ENCODE measurements at regions not wholly inside any gene's neighbourhood (a gene's known extent, or its start where the extent isn't known, plus 50 kb on each side); places are given as distances from the start of the nearest gene placed in this dataset.

- peak; percentile 18 for DNase-seq
Measured at GRCh38 chr6:105990151-105990550, 96.0 kb upstream of the PRDM1 start.

GRCh38 chr6:105988812-105989577 lies 97.1 kb upstream of the PRDM1 start:
- peak; percentile 76 for DNase-seq

- no peak for DNase-seq
Measured at GRCh38 chr6:105988321-105988720, 97.8 kb upstream of the PRDM1 start.

GRCh38 chr6:105987516-105987915 lies 98.6 kb upstream of the PRDM1 start:
- no peak for DNase-seq

- DNase-seq, result no peak
Measured at GRCh38 chr6:105986998-105987397, 99.1 kb upstream of the PRDM1 start.

- DNase-seq, result no peak
Measured at GRCh38 chr6:105985816-105986632, 100.1 kb upstream of the PRDM1 start.

GRCh38 chr6:105985098-105985815 lies 100.9 kb upstream of the PRDM1 start:
- no peak for DNase-seq

- no peak for DNase-seq
Measured at GRCh38 chr6:105983763-105984162, 102.4 kb upstream of the PRDM1 start.

- peak; percentile 53 for DNase-seq
Measured at GRCh38 chr6:105982761-105983540, 103.2 kb upstream of the PRDM1 start.

- no peak for DNase-seq
Measured at GRCh38 chr6:105981888-105982358, 104.2 kb upstream of the PRDM1 start.

GRCh38 chr6:105981002-105981887 lies 104.9 kb upstream of the PRDM1 start:
- no peak for DNase-seq

- DNase-seq, result no peak
Measured at GRCh38 chr6:105978974-105979373, 107.2 kb upstream of the PRDM1 start.

- DNase-seq, result no peak
Measured at GRCh38 chr6:105977934-105978504, 108.1 kb upstream of the PRDM1 start.

GRCh38 chr6:105974986-105975385 lies 111.2 kb upstream of the PRDM1 start:
- DNase-seq, result no peak

- DNase-seq, result no peak
Measured at GRCh38 chr6:105972440-105972839, 113.7 kb upstream of the PRDM1 start.

- DNase-seq, result no peak
Measured at GRCh38 chr6:105968603-105969333, 117.4 kb upstream of the PRDM1 start.

- DNase-seq, result no peak
Measured at GRCh38 chr6:105967917-105968602, 118.1 kb upstream of the PRDM1 start.

- DNase-seq, result no peak
Measured at GRCh38 chr6:105966481-105966880, 119.7 kb upstream of the PRDM1 start.

GRCh38 chr6:105964979-105965760 lies 121.0 kb upstream of the PRDM1 start:
- DNase-seq, result no peak

Data from NCI-H82 (cell line).